NCI-H2107 treated with DMSO at 0.1 percent for 48 hours (cell line): ENCODE measurements at regions not wholly inside any gene's neighbourhood (a gene's known extent, or its start where the extent isn't known, plus 50 kb on each side); places are given as distances from the start of the nearest gene placed in this dataset.
A peak's percentile ranks its signal among the peaks of the same experiment; 100 is the strongest.

Source experiments
- DNase-seq: peaks from one replicate; lab custom pipeline; 2025; ENCODE audit not compliant: unreplicated experiment; lab: John Stamatoyannopoulos, UW

DNA sequence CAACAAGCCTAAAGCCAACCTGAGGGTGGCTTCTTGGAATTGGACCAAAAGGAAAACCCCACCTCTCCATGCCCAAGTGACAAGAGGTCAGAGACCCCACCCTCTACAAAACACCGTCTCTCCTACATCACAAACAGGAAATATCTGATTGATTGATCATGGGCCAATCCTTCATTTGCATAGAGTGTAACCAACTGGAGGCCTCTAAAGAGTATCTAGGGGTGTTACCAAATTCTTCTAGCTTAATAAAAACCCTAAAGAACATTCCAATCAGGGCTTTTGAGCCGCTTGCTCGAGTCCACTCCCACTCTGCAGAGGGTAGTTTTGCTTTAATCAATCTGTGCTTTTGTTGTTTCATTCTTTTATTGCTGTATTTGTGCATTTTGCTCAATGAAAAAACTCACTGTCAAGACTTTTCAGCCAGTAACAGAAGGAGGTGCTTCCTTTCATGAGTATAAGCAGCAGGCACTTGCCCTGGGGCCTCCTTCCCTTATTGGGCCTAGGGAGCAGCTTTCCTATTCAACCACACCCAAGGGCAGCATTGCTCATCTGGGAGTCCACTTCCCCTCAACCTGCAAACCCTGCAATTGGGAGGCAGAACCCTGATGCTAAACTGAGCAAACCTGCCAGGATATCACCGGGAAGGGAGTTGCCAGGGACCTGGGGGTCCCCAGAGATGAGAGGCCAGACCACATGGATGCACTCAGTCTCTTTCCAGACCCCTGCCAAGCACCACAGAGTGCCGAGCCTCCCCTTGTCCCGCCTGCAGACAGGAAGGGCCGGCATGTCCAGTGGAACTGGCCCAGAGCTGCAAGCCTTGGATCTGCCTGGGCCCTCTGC, 154.3 kb upstream of the VSTM2B start:
- no peak for DNase-seq

GRCh38 chr19:29372091-29372415, 153.7 kb upstream of the VSTM2B start:
- no peak for DNase-seq

DNA sequence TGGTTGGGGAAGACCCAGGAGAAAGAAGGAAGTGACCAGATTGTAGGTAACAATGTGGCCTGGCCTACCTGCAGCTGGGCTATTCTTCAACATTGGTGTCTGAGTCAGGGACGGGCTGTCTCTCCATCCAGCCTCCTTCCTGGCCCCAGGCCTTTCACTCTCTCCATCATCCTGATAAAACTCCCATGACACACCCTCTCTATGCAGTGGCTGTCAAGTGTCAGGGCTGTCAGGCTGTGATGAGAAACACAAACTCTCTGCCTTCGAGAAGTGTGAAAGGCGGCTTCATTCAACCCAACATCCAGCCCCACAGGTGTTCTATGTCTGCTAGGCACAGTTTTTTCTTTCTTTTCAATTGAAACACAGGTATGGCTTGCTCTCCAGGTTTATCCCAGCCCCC, 153.3 kb upstream of the VSTM2B start:
- DNase-seq: no peak

GRCh38 chr19:29372921-29373797, 152.6 kb upstream of the VSTM2B start:
- no peak for DNase-seq

DNA sequence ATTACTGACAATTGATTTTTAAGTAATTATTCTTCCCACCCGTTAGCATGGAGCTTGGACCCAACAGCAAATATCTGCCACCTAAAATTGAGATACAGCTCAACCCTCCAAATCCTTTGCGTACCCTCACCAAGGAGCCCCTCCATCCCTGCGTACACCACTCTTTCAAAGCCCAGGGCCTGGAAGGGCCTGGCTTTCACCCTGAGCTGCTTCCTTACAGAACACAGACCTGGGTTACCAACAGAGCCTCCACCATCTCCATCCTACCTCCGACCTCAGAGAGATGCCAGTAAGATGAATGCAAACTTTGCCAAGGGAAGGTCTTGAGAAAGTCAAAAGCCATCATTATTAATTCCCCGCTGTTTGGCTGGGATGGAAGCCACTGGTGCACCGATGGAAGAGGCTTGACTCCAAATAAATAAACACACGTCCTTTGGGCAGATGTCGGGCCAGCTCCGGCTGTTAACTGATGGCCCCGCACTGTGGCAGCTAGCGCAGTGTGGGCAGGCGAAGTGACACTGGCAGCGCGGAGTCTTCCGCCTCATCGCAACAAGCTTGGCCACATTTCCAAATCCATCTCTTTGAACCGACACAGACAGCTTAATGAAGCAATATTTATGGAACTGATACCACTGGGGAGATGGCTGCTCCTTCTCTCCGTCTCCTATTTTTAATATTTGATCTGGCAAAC, 150.2 kb upstream of the VSTM2B start:
- DNase-seq: no peak

DNA sequence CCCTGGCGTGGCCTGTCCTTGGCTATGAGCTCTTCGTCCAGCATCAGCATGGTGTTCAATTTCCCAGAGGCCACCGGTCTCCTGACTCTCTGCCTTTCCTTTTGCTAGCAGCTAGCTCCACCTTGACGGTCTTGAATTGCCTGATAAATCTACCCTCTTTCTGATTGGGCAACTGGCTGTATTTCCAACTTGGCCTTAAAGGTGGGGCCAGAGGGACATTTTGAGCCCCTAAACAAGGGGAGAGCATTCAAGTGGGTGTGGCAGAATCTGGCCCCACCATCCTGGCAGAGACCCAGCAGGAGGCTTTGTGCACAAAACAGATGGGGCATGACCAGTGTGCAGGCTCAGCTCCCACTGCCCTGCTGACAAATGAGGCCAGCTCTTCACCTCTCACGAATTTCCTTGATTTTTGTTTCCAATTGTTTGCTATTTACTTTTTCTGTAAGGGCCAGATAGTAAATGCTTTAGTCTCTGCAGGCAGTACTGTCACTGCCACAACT, 148.9 kb upstream of the VSTM2B start:
- DNase-seq: no peak

DNA sequence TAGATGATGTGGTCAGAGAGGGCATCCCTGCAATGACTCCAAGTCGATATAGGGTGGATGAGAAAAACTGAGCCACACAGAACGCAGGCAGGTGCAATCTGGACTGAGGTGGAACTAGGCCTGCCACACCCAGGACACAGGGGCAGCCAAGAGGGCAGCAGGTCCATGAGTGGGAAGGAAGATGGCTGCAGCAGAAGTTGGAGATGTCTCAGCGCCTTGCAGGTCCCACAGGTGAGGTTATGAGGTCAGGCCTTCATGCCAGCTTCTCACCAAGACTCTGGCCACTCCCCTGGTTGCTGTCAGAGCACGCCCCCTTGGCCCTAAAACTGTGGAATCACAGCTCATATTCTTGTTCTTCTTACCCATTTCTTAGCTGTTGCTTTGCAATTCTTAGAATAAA, 147.7 kb upstream of the VSTM2B start:
- DNase-seq: no peak

DNA sequence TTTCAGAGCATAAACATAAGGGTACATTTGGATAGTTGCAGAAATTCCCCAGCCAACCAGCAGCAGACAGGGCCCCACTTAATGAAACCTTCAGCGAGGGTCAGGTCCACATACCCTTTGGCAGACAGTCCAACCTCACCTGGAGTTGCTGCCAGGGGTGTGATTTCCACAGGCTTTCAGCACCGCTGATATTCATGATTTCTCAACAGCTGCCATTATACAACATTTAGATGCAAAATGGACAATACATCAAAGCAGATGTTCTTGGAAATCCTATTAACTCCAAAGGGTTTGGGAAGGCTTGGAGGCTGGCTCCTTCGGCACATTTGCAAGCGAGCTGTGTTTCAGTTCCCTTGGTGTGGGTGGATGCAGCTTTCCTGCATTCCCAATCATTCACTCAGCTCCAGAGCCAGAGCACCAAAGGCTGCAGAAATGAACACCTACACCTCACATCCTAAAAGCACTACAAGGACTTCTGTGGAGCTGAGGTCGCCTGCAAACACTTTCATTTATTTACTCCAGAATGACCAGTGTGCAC, 147.2 kb upstream of the VSTM2B start:
- no peak for DNase-seq

DNA sequence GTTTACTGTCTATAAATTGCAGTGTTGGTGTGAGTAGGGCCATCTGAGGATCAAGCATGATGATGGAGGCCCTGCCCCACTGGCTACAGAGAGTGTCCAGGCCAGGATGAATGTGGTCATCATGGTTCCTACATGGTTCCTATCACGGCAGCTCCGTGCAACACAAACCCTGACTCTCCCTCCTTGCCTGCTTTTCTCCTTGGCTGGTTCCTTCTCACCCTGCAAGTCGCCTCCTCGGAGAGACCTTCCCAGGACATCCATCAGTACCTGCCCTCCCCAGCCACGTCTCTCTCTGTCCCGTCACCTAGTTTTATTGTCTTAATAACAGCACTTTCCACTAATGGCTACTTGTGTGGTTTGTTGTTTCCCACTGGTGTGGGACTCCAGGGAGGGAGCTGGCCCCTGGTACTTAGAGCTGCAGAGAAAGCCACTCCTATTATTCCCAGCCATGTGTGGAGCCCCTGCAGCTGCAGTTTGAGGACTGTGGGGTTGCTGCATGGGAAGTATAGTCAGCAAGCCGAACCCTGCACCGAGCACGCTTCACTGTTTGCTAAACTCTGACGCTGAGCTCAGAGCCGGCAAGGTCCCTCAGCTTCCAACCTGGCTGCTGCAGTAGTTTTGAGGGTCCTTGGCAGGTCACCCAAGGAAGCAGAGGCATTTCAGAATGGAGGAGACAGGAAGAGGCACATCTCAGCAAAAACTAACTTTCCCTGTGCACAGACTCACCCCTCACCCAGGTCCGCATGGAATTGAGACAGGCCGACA, 146.4 kb upstream of the VSTM2B start:
- peak; percentile 27 for DNase-seq

GRCh38 chr19:29380581-29380980, 145.2 kb upstream of the VSTM2B start:
- DNase-seq: no peak

DNA sequence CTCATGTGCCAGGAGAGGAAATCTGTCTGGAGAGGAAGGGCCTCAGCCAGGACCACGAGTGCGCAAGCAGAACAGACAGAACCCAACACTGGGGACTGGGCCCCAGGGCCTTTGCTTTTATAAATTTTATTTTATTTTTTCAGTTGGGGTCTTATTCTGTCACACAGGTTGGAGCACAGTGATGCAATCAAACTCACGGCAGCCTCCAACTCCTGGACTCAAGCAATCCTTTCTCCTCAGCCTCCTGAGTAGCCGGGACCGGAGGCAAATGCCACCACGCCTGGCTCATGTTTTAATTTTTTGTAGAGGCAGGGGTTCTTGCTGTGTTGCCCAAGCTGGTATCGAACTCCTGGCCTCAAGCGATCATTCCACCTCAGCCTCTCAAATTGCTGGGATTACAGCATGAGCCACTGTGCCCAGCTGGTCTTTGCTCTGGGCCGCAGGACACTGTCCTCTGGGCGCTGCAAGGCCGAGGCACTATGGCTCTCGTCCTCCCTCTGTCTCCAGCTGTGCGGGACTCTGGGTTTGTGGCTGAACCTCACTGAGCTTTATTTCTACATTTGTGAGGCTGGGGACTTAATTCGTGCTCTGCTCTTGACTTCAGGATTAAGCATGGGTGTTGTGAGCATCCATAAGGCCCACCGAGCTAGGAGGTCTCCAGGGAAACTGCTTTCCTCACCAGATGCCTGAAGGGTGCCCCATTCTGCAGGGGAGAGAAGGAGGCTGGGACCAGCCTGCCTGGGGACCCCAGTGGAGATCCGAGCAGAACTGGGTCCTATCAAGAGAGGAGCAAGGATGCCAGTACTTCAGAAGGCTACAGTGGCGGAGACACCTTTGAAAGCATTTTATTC, 144.2 kb upstream of the VSTM2B start:
- DNase-seq: no peak

- DNase-seq: no peak
Measured at GRCh38 chr19:29383696-29384095, 142.1 kb upstream of the VSTM2B start.

- no peak for DNase-seq
Measured at GRCh38 chr19:29384656-29385055, 141.1 kb upstream of the VSTM2B start.

DNA sequence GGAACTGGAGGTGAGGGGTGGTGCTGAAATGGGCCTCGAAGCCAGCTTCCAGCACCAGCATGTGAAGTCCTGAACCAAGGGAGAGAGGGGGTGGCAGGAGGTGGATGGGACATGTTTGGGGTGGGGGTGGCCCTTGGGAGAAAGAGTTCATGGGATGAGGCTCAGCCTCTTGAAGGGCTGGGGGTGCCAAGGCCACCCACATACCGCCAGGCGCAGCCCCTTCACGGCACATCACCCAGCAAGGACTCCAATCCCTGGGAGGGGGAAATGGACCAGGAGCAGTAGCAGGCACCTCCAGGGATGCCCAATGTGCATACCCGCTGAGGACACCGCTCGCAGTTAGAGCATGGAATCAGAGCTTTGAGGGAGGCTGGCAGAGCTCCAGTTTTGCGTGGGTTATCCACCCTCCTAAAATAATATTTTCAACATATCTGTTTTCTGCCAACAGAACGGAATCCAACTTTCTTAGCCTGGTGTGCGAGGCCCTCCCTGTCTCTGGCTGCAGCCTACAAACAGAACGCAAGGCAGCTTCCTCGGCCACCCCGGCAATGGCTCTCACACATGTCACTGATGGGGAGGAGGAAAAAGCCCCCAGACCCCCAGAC, 140.5 kb upstream of the VSTM2B start:
- DNase-seq: no peak

- no peak for DNase-seq
Measured at GRCh38 chr19:29386970-29387369, 138.8 kb upstream of the VSTM2B start.

DNA sequence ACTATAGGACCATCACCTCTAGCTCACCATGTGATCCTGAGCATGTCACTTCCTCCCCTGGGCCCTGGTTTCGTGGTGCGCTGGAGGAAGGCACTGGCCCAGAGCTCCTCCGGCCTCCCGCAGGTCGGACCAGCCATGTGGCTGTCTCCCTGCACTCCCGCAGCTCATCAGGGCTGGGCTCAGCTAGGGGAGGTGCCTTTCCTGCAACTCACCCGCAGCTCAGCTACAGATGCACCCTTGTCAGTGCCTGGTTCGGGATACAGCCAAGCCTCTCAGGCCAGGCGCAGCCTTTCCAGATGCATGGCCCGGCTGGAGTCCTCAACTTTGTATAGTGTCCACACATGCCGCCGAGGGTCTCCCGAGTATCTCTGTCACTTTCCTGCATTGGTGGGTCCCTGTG, 138.2 kb upstream of the VSTM2B start:
- no peak for DNase-seq

DNA sequence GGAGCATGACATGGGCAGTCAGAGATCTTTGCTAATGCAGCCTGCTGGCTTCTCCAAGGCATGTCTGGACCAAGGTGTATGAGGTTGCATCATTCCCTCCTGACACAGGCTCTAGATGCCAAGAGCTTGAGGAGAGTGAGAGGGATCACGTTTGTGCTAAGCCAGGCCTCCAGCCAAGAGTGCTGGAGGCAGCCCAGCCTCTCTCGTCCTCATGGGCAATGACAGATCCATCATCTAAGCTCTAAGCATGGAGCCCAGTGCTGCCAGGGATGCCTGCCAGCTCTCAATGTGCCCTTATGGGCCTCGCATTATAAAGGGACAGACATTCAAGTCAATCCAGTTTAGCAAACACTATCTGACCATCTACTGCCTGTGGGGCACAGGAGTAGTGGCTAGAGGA, 136.3 kb upstream of the VSTM2B start:
- DNase-seq: no peak

DNA sequence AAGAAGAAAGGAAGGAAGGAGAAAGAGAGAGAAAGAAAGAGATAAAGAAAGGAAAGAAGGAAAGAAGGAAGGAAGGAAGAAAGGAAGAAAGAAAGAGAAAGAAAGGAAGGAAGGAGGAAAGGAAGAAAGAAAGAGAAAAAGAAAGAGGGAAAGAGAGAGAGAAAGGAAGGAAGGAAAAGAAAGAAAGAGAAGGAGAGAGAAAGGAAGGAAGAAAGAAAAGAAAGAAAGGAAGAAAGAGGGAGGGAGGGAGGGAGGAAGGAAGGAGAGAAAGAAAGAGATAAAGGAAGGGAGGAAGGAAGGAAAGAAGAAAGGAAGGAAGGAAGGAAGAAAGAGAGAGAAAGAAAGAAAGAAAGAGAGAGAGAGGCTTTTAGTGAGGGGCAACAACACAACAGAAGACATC, 135.1 kb upstream of the VSTM2B start:
- DNase-seq: no peak

GRCh38 chr19:29393915-29394460, 131.8 kb upstream of the VSTM2B start:
- no peak for DNase-seq
